Suprapubic skin (tissue), 4 donors: ENCODE measurements at regions not wholly inside any gene's neighbourhood (a gene's known extent, or its start where the extent isn't known, plus 50 kb on each side); places are given as distances from the start of the nearest gene placed in this dataset.

Experiments used
- EP300 ChIP-seq: sonication (generic); formaldehyde crosslinking; IDR thresholded peaks from one replicate; pipeline ENCODE4 v1.6.1; 2017; ENCODE audit warnings: antibody characterized with exemption
- POLR2A ChIP-seq, 2 donors: fragments of 450-650 bp; IDR thresholded peaks; one replicate each; pipeline ENCODE4 v1.6.1; 2017; ENCODE audit warnings: antibody characterized with exemption in 2 of 2, mild to moderate bottlenecking in 2 of 2, moderate library complexity in 2 of 2
- POLR2AphosphoS5 ChIP-seq, 3 donors: sonication (generic); formaldehyde crosslinking; IDR thresholded peaks; one replicate each; pipeline ENCODE4 v1.6.1; 2017; ENCODE audit warnings: antibody characterized with exemption in 3 of 3
- TF ChIP-seq, protein P1 (sequence below), 2 donors: fragments of 200-600 bp in 1 of 2; fragments of 450-650 bp in 1 of 2; sonication (generic) in 1 of 2; IDR thresholded peaks; one replicate each; pipeline ENCODE4 v1.5.1; 2016 to 2019; ENCODE audit warnings: antibody characterized with exemption in 2 of 2, mild to moderate bottlenecking in 1 of 2, moderate library complexity in 1 of 2

GRCh38 chr14:87497301-87497700, 495.7 kb downstream of the GALC start:
- TF ChIP-seq, protein P1, sequence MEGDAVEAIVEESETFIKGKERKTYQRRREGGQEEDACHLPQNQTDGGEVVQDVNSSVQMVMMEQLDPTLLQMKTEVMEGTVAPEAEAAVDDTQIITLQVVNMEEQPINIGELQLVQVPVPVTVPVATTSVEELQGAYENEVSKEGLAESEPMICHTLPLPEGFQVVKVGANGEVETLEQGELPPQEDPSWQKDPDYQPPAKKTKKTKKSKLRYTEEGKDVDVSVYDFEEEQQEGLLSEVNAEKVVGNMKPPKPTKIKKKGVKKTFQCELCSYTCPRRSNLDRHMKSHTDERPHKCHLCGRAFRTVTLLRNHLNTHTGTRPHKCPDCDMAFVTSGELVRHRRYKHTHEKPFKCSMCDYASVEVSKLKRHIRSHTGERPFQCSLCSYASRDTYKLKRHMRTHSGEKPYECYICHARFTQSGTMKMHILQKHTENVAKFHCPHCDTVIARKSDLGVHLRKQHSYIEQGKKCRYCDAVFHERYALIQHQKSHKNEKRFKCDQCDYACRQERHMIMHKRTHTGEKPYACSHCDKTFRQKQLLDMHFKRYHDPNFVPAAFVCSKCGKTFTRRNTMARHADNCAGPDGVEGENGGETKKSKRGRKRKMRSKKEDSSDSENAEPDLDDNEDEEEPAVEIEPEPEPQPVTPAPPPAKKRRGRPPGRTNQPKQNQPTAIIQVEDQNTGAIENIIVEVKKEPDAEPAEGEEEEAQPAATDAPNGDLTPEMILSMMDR (IDR thresholded peaks at IDR 0.05), result no peak
- TF ChIP-seq EP300 (no peak), POLR2A (IDR thresholded peaks at IDR 0.05) (no peak), POLR2AphosphoS5 (IDR thresholded peaks at IDR 0.05) (no peak)
